ENCODE measurements at regions not wholly inside any gene's neighbourhood (a gene's known extent, or its start where the extent isn't known, plus 50 kb on each side); places are given as distances from the start of the nearest gene placed in this dataset.

- Histone ChIP-seq H3K4me2 (ENCODE audit: low read depth, low read length) (no peak overlapping the region), H3K4me1 (ENCODE audit: control insufficient read depth, insufficient read depth, low read length) (no peaks in the 10 kb centered on the region), H4K91ac (ENCODE audit: insufficient read depth, low read depth, low read length) (no peak overlapping the region), H2AK9ac (replicated peaks; ENCODE audit: low read depth, low read length, poor library complexity) (no peak overlapping the region), H3K4me3 (ENCODE audit: insufficient read depth, low read depth, low read length) (no peak overlapping the region), H3K79me1 (ENCODE audit: low read depth in 1 of 2, low read length in 2 of 2) (no peaks in the 10 kb centered on the region), H3K56ac (ENCODE audit: extremely low read depth, insufficient read depth, low read length) (no peak overlapping the region), H4K8ac (ENCODE audit: low read depth in 2 of 2, low read length in 2 of 2) (no peak overlapping the region), H2BK20ac (ENCODE audit: low read depth, low read length) (no peak overlapping the region), H2BK120ac (ENCODE audit: low read depth, low read length) (no peak overlapping the region), H3K18ac (ENCODE audit: low read depth, low read length) (no peak overlapping the region), H2AFZ (replicated peaks; ENCODE audit: low read length, poor library complexity) (no peak overlapping the region), H2BK5ac (ENCODE audit: low read depth, low read length, poor library complexity, severe bottlenecking) (no peak overlapping the region), H4K5ac (ENCODE audit: low read depth, low read length) (no peak overlapping the region), H3K36me3 (ENCODE audit: control insufficient read depth, insufficient read depth, low read length) (no peaks in the 10 kb centered on the region), H3K9ac (ENCODE audit: low read depth, low read length) (no peak overlapping the region), H2BK15ac (ENCODE audit: low read depth, low read length) (no peak overlapping the region), H3K14ac (replicated peaks; ENCODE audit: low read depth, low read length) (no peak overlapping the region), H3K27me3 (ENCODE audit: control insufficient read depth, insufficient read depth, low read length) (peaks cover 2% of the 10 kb centered on the region; the same call in 1 of the 2 replicates), H4K20me1 (ENCODE audit: insufficient read depth, low read length) (no peaks in the 10 kb centered on the region), H3K9me1 (ENCODE audit: insufficient read depth, low read length) (no peaks in the 10 kb centered on the region), H3K9me3 (ENCODE audit: control insufficient read depth, insufficient read depth, low read length) (no peaks in the 10 kb centered on the region), H3K27ac (ENCODE audit: insufficient read depth, low read length) (no peak overlapping the region), H3K4ac (ENCODE audit: low read depth, low read length) (no peak overlapping the region), H3K23ac (ENCODE audit: low read depth, low read length) (no peak overlapping the region), H2AK5ac (ENCODE audit: low read depth, low read length) (no peak overlapping the region)
- DNase-seq, result no peak
- dilution Hi-C loops (cut with HindIII; ENCODE audit: low sequenced_read_pairs, unreplicated experiment), result no loop called here
- ChIA-PET CTCF (no interaction called here), POLR2A (ENCODE audit: unreplicated experiment) (no interaction called here)
- no TSS peak for BruUV-seq (replicated peaks)
- no CpG with 5 or more reads among the region's 3 CpGs for WGBS, 2 experiments (ENCODE audit: extremely low coverage in 2 of 2, insufficient read length in 1 of 2)
- no peak for TF ChIP-seq ELK1 (IDR thresholded peaks at IDR 0.05; ENCODE audit: borderline replicate concordance, low read depth, low read length)
- no peak for TF ChIP-seq RAD21 (IDR thresholded peaks at IDR 0.05; ENCODE audit: low read length)
- TF ChIP-seq CTCF (conservative IDR thresholded peaks at IDR 0.05; ENCODE audit: low read depth, low read length), result no peak
- TF ChIP-seq USF2 (IDR thresholded peaks at IDR 0.05; ENCODE audit: low read depth, low read length), result no peak
- no peak for TF ChIP-seq RCOR1 (IDR thresholded peaks at IDR 0.05; ENCODE audit: insufficient replicate concordance, low read length)
- TF ChIP-seq MAZ (IDR thresholded peaks at IDR 0.05; ENCODE audit: borderline replicate concordance, low read depth, low read length), result no peak
- TF ChIP-seq POLR2A (IDR thresholded peaks at IDR 0.05; ENCODE audit: low read depth, low read length), result no peak
- no peak for TF ChIP-seq FOS (IDR thresholded peaks at IDR 0.05; ENCODE audit: low read depth, low read length)
- no peak for TF ChIP-seq CHD1 (IDR thresholded peaks at IDR 0.05; ENCODE audit: low read depth, low read length)
- no peak for TF ChIP-seq MXI1 (IDR thresholded peaks at IDR 0.05; ENCODE audit: borderline replicate concordance, low read depth, low read length)
- TF ChIP-seq BHLHE40 (IDR thresholded peaks at IDR 0.05; ENCODE audit: low read depth, low read length), result no peak
- TF ChIP-seq RFX5 (IDR thresholded peaks at IDR 0.05; ENCODE audit: low read depth, low read length), result no peak
- TF ChIP-seq NFE2L2 (IDR thresholded peaks at IDR 0.05; ENCODE audit: low read depth, low read length), result no peak
- ATAC-seq (ENCODE audit: low read depth), result no peak
- in situ Hi-C loops (cut with MboI; ENCODE audit: low sequenced_read_pairs), result no loop called here
- intact Hi-C loops (cut with micrococcal nuclease), result no loop called here
Measured at GRCh38 chr15:47209591-47209990, 507.7 kb upstream of the SEMA6D start.

Measured in IMR-90 (cell line).